NOMO-1 treated with DMSO at 0.1 percent for 48 hours (cell line): ENCODE measurements at regions not wholly inside any gene's neighbourhood (a gene's known extent, or its start where the extent isn't known, plus 50 kb on each side); places are given as distances from the start of the nearest gene placed in this dataset.

Source experiments
- DNase-seq: peaks from one replicate; lab custom pipeline; 2025; ENCODE audit not compliant: unreplicated experiment; lab: John Stamatoyannopoulos, UW

GRCh38 chr3:59266551-59266950, 216.7 kb upstream of the CFAP20DC start:
- no peak for DNase-seq

GRCh38 chr3:59265566-59265965, 215.7 kb upstream of the CFAP20DC start:
- no peak for DNase-seq

- no peak for DNase-seq
Measured at GRCh38 chr3:59264366-59264765, 214.5 kb upstream of the CFAP20DC start.

- DNase-seq: no peak
Measured at GRCh38 chr3:59263152-59263551, 213.3 kb upstream of the CFAP20DC start.

GRCh38 chr3:59262076-59262498, 212.3 kb upstream of the CFAP20DC start:
- no peak for DNase-seq

GRCh38 chr3:59261009-59261408, 211.2 kb upstream of the CFAP20DC start:
- DNase-seq: no peak

- DNase-seq: no peak
Measured at GRCh38 chr3:59258550-59259260, 208.9 kb upstream of the CFAP20DC start.

- no peak for DNase-seq
Measured at GRCh38 chr3:59257506-59257905, 207.7 kb upstream of the CFAP20DC start.

GRCh38 chr3:59256230-59256629, 206.4 kb upstream of the CFAP20DC start:
- no peak for DNase-seq

- DNase-seq: no peak
Measured at GRCh38 chr3:59254976-59255375, 205.2 kb upstream of the CFAP20DC start.

GRCh38 chr3:59254433-59254832, 204.6 kb upstream of the CFAP20DC start:
- DNase-seq: no peak

GRCh38 chr3:59253523-59253922, 203.7 kb upstream of the CFAP20DC start:
- DNase-seq: no peak

- no peak for DNase-seq
Measured at GRCh38 chr3:59251869-59252268, 202.0 kb upstream of the CFAP20DC start.

GRCh38 chr3:59250600-59250999, 200.8 kb upstream of the CFAP20DC start:
- DNase-seq: no peak

- DNase-seq: no peak
Measured at GRCh38 chr3:59249698-59250361, 200.0 kb upstream of the CFAP20DC start.

- no peak for DNase-seq
Measured at GRCh38 chr3:59249004-59249403, 199.2 kb upstream of the CFAP20DC start.

- DNase-seq: no peak
Measured at GRCh38 chr3:59247402-59247841, 197.6 kb upstream of the CFAP20DC start.

GRCh38 chr3:59246719-59247401, 197.0 kb upstream of the CFAP20DC start:
- DNase-seq: no peak

- no peak for DNase-seq
Measured at GRCh38 chr3:59245859-59246501, 196.2 kb upstream of the CFAP20DC start.

- no peak for DNase-seq
Measured at GRCh38 chr3:59245300-59245858, 195.6 kb upstream of the CFAP20DC start.

- DNase-seq: no peak
Measured at GRCh38 chr3:59244343-59244742, 194.5 kb upstream of the CFAP20DC start.
